Left ventricle myocardium superior (tissue), 1 donor: ENCODE measurements at regions not wholly inside any gene's neighbourhood (a gene's known extent, or its start where the extent isn't known, plus 50 kb on each side); places are given as distances from the start of the nearest gene placed in this dataset. TPM values are rescaled to one million over a fixed set of nuclear protein-coding genes. Genes with fewer than 3 reads are reported as not detected.
A peak's percentile ranks its signal among the peaks of the same experiment; 100 is the strongest.
"Not testable (repeated sequence)": the region's sequence is repeated elsewhere in the genome, so short reads cannot be mapped to it uniquely, and the experiment has no call there.

Experiments
- ATAC-seq: fragments of 200-7000 bp; cut with Tn5 transposase; one replicate; pipeline ENCODE4 v1.9.1; 2020; ENCODE audit warnings: mild to moderate bottlenecking, moderate library complexity
- DNase-seq: peaks from one replicate; pipeline ENCODE4 v3.0.0-alpha.2; 2020
- intact Hi-C: fragments of 100-400 bp; cut with micrococcal nuclease; formaldehyde crosslinking; loops from one replicate; pipeline ENCODE4 v1.11.0; 2022
- microRNA-seq: library from miRNA; unstranded; fragments of <30 nt; microRNA quantifications from one replicate; pipeline ENCODE4 v1.2.0, GENCODE V29; 2020; ENCODE audit warnings: borderline number of aligned reads
- donor health status: DM: no; HTN: yes; CAD: no; lungs with severe emphysema.

- DNase-seq (no peak), ATAC-seq (no peak)
- intact Hi-C loops, result no loop called here
These were observed 78.1 kb upstream of the DHRSX start for GRCh38 chrX:2578864-2579263.

- ATAC-seq, result no peak
- intact Hi-C loops, result no loop called here
- no peak for DNase-seq
These were observed 77.2 kb upstream of the DHRSX start for GRCh38 chrX:2577844-2578466.

GRCh38 chrX:2576793-2577192 lies 76.0 kb upstream of the DHRSX start:
- intact Hi-C loops, result no loop called here
- no peak for ATAC-seq

GRCh38 chrX:2574271-2574670 lies 73.5 kb upstream of the DHRSX start:
- DNase-seq (no peak), ATAC-seq (no peak)
- intact Hi-C loops, result no loop called here

More at GRCh38 chrX:2576793-2577192, 76.0 kb upstream of the DHRSX start:
- no peak for DNase-seq

- intact Hi-C loops, result no loop called here
- ATAC-seq (no peak), DNase-seq (no peak)
These were observed 72.0 kb upstream of the DHRSX start for GRCh38 chrX:2572740-2573139.

GRCh38 chrX:2568125-2568524 lies 67.3 kb upstream of the DHRSX start:
- ATAC-seq, result no peak
- no peak for DNase-seq
- intact Hi-C loops, result no loop called here

GRCh38 chrX:2566055-2566454 lies 65.3 kb upstream of the DHRSX start:
- DNase-seq, result no peak
- intact Hi-C loops, result no loop called here
- no peak for ATAC-seq

GRCh38 chrX:2561456-2561855 lies 60.7 kb upstream of the DHRSX start:
- intact Hi-C loops, result no loop called here
- no peak for ATAC-seq
- DNase-seq, result no peak

- peak; percentile 39 for ATAC-seq
- intact Hi-C loops, result no loop called here
- no peak for DNase-seq
These were observed 58.3 kb upstream of the DHRSX start for GRCh38 chrX:2559124-2559523.

GRCh38 chrX:2554891-2555290 lies 54.1 kb upstream of the DHRSX start:
- ATAC-seq (no peak), DNase-seq (no peak)
- intact Hi-C loops, result no loop called here

- DNase-seq, ATAC-seq, intact Hi-C loops: not testable (repeated sequence)
These were observed 53.3 kb upstream of the DHRSX start for GRCh38 chrX:2554066-2554465.

- DNase-seq (no peak), ATAC-seq (no peak)
- intact Hi-C loops, result no loop called here
These were observed 51.9 kb upstream of the DHRSX start for GRCh38 chrX:2552621-2553201.

- intact Hi-C loops, result no loop called here
- DNase-seq, result no peak
- no peak for ATAC-seq
These were observed 49.7 kb upstream of the DHRSX start for GRCh38 chrX:2550328-2551020.

Small RNAs in the stretch of these regions (microRNA-seq; reads per million reads assigned to microRNA genes)
- gene MIR6089, result not detected
